Fibroblast of lung (primary cell): ENCODE measurements at regions not wholly inside any gene's neighbourhood (a gene's known extent, or its start where the extent isn't known, plus 50 kb on each side); places are given as distances from the start of the nearest gene placed in this dataset.

Source experiments
- DNase-seq, 2 donors: peaks; one replicate each; pipeline versions ENCODE4 v3.0.0 to v3.0.0-alpha.2; 2010; ENCODE audit warnings: low read depth in 2 of 2
- H2AFZ ChIP-seq: 2 replicates; pipeline ENCODE4 v1.5.1; 2012; ENCODE audit warnings: low read length, control low read depth, inconsistent platforms
- H3K27ac ChIP-seq: 2 replicates; pipeline ENCODE4 v1.5.1; 2011; ENCODE audit warnings: low read length, control low read depth; ENCODE audit not compliant: insufficient read depth
- H3K27me3 ChIP-seq: 2 replicates; pipeline ENCODE4 v1.5.1; 2011; ENCODE audit warnings: mild to moderate bottlenecking, low read length; ENCODE audit not compliant: control insufficient read depth, insufficient read depth
- H3K36me3 ChIP-seq: 2 replicates; pipeline ENCODE4 v1.5.1; 2011; ENCODE audit warnings: low read length; ENCODE audit not compliant: control insufficient read depth, insufficient read depth
- H3K4me1 ChIP-seq: 2 replicates; pipeline ENCODE4 v1.5.1; 2011; ENCODE audit warnings: low read length; ENCODE audit not compliant: control insufficient read depth, insufficient read depth; ENCODE audit errors: extremely low read depth
- H3K4me2 ChIP-seq: 2 replicates; pipeline ENCODE4 v1.5.1; 2011; ENCODE audit warnings: low read length, control low read depth; ENCODE audit not compliant: insufficient read depth; ENCODE audit errors: extremely low read depth
- H3K4me3 ChIP-seq, 4 experiments: fragments of 200-600 bp in 1 of 4; sonication (generic) in 1 of 4; replicated peaks in 1 of 4; 2 replicates each; pipeline ENCODE4 v1.5.1; 2011 to 2016; ENCODE audit warnings: low read length in 4 of 4, low read depth in 3 of 4, mild to moderate bottlenecking in 3 of 4, control low read depth in 2 of 4, inconsistent platforms in 1 of 4, mixed read lengths in 1 of 4; ENCODE audit not compliant: insufficient read depth in 1 of 4; ENCODE audit errors: control extremely low read depth in 1 of 4
- H3K79me2 ChIP-seq: 2 replicates; pipeline ENCODE4 v1.5.1; 2012; ENCODE audit warnings: mild to moderate bottlenecking, low read length, inconsistent platforms; ENCODE audit not compliant: control insufficient read depth, insufficient read depth
- H3K9ac ChIP-seq: 2 replicates; pipeline ENCODE4 v1.5.1; 2011; ENCODE audit warnings: mild to moderate bottlenecking, low read length, control low read depth; ENCODE audit not compliant: insufficient read depth
- H3K9me3 ChIP-seq: 2 replicates; pipeline ENCODE4 v1.5.1; 2012; ENCODE audit warnings: low read depth, low read length; ENCODE audit not compliant: control insufficient read depth, insufficient read depth
- H4K20me1 ChIP-seq: 2 replicates; pipeline ENCODE4 v1.5.1; 2011; ENCODE audit warnings: low read length; ENCODE audit not compliant: control insufficient read depth, insufficient read depth; ENCODE audit errors: extremely low read depth
- EZH2 ChIP-seq: IDR thresholded peaks from 2 replicates; pipeline ENCODE4 v1.5.1; 2012; ENCODE audit warnings: low read length, control low read depth, mild to moderate bottlenecking; ENCODE audit errors: missing control alignments
- TF ChIP-seq, protein P1 (sequence below), 2 donors: IDR thresholded peaks in 1 of 2; conservative IDR thresholded peaks in 1 of 2; 1 replicate in 1 of 2; 2 replicates in 1 of 2; pipeline ENCODE4 v1.5.1; 2011 to 2012; ENCODE audit warnings: low read length in 2 of 2, control low read depth in 1 of 2, inconsistent platforms in 1 of 2, low read depth in 1 of 2, mild to moderate bottlenecking in 1 of 2

DNA sequence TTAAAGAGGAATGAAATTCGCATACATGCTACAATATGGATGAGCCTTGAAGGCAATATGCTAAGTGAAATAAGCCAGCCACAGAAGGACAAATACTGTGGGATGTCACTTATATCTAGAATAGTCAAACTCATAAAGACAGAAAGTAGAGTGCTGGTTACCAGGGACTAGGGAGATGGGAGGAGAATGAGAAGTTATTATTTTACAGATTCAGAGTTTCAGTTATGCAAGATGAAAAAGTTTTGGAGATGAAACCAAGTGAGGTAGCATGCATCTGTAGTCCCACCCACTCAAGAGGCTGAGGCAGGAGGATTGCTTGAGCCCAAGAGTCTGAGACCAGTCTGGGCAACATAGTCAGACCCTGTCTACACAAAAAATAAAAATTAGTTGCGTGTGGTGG, 82.5 kb upstream of the ARID1B start:
- H3K4me2 ChIP-seq: no peak overlapping the region
- H3K9ac ChIP-seq: no peak overlapping the region
- no peaks in the 10 kb centered on the region for H3K36me3 ChIP-seq
- H3K27me3 ChIP-seq: peaks cover 2% of the 10 kb centered on the region
- H3K4me1 ChIP-seq: no peaks in the 10 kb centered on the region
- no peak for DNase-seq
- no peaks in the 10 kb centered on the region for H3K79me2 ChIP-seq
- no peaks in the 10 kb centered on the region for H3K9me3 ChIP-seq
- TF ChIP-seq, protein P1, sequence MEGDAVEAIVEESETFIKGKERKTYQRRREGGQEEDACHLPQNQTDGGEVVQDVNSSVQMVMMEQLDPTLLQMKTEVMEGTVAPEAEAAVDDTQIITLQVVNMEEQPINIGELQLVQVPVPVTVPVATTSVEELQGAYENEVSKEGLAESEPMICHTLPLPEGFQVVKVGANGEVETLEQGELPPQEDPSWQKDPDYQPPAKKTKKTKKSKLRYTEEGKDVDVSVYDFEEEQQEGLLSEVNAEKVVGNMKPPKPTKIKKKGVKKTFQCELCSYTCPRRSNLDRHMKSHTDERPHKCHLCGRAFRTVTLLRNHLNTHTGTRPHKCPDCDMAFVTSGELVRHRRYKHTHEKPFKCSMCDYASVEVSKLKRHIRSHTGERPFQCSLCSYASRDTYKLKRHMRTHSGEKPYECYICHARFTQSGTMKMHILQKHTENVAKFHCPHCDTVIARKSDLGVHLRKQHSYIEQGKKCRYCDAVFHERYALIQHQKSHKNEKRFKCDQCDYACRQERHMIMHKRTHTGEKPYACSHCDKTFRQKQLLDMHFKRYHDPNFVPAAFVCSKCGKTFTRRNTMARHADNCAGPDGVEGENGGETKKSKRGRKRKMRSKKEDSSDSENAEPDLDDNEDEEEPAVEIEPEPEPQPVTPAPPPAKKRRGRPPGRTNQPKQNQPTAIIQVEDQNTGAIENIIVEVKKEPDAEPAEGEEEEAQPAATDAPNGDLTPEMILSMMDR (conservative IDR thresholded peaks at IDR 0.05 in 1 of 2, IDR thresholded peaks at IDR 0.05 in 1 of 2; ENCODE audit: low read depth in 1 of 2, low read length in 2 of 2): no peak
- TF ChIP-seq EZH2: no peak
- H2AFZ ChIP-seq: no peak overlapping the region
- H3K27ac ChIP-seq: no peak overlapping the region
- no peak overlapping the region for H3K4me3 ChIP-seq
- no peaks in the 10 kb centered on the region for H4K20me1 ChIP-seq

DNA sequence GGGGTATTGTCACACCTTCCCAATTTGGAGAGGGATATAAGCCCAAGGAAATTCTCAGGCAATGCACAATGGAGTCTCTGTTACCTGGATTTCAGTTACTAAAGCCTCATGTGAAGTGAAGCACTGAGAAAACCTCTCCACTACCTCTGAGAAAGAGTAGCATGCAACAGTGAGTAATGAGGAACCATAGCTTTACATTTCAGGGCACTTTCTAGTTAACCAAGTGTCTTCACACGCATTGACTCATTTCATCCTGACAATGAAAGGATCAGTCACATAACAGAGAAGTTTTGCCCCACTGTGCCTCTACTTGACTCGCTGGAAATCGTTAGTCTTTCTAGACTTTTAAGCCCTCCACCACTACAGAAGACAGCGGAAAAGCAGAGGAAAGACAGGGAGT, 86.2 kb upstream of the ARID1B start:
- Histone ChIP-seq H3K27me3 (peaks cover 2% of the 10 kb centered on the region), H3K79me2 (no peaks in the 10 kb centered on the region), H4K20me1 (no peaks in the 10 kb centered on the region), H3K4me1 (no peaks in the 10 kb centered on the region), H2AFZ (no peak overlapping the region), H3K4me3 (no peak overlapping the region), H3K9me3 (no peaks in the 10 kb centered on the region), H3K36me3 (no peaks in the 10 kb centered on the region), H3K4me2 (no peak overlapping the region), H3K27ac (no peak overlapping the region), H3K9ac (no peak overlapping the region)
- no peak for TF ChIP-seq EZH2
- TF ChIP-seq, protein P1 (conservative IDR thresholded peaks at IDR 0.05 in 1 of 2, IDR thresholded peaks at IDR 0.05 in 1 of 2; ENCODE audit: low read depth in 1 of 2, low read length in 2 of 2): no peak
- no peak for DNase-seq

DNA sequence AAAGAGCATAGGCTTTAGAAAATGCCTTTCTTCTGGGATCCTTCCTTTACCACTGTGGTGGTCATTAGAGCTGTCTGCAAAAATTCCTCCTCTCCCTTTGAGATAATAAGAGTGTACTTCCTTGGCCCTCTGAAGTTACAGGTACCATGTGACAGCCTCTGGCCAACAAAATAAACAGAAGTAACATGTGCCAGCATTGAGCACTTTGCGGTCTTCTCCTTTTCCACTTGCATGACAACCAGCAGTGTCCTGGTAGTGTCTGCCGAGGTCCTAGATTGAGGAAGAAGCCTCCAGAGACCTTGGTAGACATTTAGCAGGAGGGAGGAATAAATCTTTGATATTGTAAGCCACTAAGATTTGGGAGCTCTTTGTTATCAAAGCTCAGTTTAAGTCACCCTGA, 87.5 kb upstream of the ARID1B start:
- no peaks in the 10 kb centered on the region for H3K4me1 ChIP-seq
- H3K79me2 ChIP-seq: no peaks in the 10 kb centered on the region
- no peak overlapping the region for H3K4me2 ChIP-seq
- H3K27ac ChIP-seq: no peak overlapping the region
- H3K27me3 ChIP-seq: peaks cover 2% of the 10 kb centered on the region
- no peaks in the 10 kb centered on the region for H3K36me3 ChIP-seq
- TF ChIP-seq, protein P1 (conservative IDR thresholded peaks at IDR 0.05 in 1 of 2, IDR thresholded peaks at IDR 0.05 in 1 of 2; ENCODE audit: low read depth in 1 of 2, low read length in 2 of 2): no peak
- no peak for TF ChIP-seq EZH2
- no peak for DNase-seq
- no peaks in the 10 kb centered on the region for H4K20me1 ChIP-seq
- no peak overlapping the region for H3K9ac ChIP-seq
- H2AFZ ChIP-seq: no peak overlapping the region
- no peak overlapping the region for H3K4me3 ChIP-seq
- H3K9me3 ChIP-seq: no peaks in the 10 kb centered on the region
